GM19035 (cell line): ENCODE measurements at regions not wholly inside any gene's neighbourhood (a gene's known extent, or its start where the extent isn't known, plus 50 kb on each side); places are given as distances from the start of the nearest gene placed in this dataset.

ENCODE experiments used
- ATAC-seq: cut with Tn5 transposase; IDR thresholded peaks from one replicate; pipeline ENCODE4 v1.9.1; 2021; ENCODE audit not compliant: unreplicated experiment

DNA sequence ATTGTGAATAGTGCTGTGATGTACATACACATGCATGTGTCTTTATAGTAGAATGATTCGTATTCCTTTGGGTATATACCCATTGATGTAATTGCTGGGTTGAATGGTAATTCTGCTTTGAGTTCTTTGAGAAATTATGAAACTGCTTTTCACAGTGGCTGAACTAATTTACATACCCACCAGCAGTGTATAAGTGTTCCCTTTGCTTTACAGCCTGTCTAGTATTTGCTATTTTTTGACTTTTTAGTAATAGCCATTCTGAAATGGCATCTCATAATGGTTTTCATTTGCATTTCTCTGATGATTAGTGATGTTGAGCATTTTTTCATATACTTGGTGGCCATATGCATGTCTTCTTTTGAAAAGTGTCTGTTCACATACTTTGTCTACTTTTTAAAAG is 54.5 kb upstream of the FAM78B start:
- ATAC-seq: no peak

DNA sequence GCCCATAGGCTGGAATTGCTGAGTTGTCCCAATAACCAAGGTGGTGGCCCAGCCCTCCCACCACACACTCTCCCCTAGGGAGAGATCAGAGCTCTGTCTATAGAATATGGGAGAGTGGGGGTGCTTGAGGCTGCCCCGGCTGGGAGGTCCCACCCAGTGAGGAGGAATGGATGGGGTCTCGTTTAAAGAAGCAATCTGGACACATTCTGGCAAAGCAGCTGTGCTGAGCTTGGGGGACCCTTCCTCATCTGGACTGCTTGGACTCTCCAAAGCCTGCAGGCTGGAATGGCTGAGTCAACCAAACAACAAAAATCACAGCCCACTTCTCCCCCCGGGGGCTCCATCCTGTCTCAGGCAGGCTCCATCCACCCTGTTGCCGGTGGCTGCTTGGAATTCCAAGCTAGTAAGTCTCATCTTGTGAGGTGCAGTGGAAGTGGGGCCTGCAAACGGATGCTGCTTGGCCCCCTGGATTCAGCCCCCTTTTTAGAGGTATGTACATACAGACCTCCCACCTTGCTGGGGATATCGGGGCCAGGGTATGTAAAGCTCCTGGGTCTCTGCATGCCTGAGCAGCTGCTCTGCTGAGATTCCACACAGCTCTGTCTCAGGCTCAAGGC is 67.1 kb upstream of the FAM78B start:
- ATAC-seq: no peak

DNA sequence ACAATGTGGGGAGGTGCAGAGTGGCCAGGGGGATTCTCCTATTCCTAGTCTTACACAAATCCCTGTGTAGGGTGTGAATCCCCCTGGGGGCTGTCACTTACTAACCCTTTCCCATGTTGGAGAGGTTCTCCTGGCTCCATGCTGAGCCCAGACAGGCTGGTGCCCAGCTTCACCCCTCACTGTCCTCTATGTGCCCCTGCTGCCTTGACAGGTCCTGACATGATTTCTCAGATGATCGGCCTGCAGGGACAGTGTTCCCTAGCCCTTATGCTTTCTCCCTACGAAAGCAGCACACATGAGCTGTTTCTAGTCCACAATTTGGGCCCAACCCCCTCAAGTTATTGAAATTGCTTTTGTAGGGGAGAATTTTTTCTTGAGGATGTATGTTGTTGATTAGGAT is 68.9 kb upstream of the FAM78B start:
- ATAC-seq: no peak

DNA sequence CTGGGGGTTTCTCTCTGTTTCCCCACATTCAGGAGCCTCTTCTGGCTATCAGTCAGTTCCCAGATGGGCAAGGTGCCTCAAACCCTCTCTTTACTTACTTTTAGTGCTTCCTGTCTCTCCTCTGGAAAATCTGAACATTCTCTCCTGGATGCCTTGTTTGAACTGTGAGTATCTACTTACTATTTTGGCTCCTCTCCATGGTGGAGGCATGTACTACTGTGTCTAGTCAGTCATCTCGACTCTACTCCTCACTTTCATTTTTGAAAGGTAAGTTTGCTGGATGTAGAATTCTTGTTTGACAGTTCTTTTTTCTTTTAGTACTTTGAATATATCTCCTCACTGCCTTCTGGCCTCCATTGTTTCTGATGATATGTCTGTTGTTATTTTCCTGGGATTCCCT is 70.9 kb upstream of the FAM78B start:
- ATAC-seq: no peak

DNA sequence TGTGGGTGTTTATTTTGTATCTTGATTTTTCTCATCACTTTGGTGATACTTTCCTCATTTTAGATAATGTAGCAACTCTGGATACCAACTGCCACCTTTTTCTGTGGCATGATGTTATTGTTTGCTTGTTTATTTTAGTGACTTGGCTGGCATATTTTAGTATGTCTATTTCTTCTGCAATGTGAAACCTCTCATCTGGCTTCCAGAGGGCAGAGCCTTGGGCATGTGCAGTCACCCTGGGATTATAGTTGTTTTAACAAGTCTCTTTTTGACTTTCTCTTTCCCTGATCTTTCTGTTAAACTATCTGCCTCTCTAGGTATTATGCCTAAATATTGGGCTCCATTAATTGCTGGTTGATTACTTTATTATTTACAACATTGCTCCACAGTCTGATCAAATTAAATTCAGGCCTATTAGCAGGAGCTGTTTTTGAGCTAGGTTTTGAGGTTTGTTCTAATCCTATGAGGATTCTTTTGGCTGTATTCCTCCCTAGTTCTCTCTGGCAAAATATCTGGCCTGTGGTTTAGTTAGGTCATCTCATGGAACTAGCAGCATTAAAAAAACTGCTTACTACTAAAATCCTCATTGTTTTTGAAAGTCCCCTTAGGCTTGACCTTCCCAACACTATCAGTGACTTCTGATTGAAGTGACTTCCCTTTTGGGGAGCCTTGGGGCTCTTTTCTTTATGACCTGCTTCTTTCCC is 86.4 kb upstream of the FAM78B start:
- ATAC-seq: no peak

DNA sequence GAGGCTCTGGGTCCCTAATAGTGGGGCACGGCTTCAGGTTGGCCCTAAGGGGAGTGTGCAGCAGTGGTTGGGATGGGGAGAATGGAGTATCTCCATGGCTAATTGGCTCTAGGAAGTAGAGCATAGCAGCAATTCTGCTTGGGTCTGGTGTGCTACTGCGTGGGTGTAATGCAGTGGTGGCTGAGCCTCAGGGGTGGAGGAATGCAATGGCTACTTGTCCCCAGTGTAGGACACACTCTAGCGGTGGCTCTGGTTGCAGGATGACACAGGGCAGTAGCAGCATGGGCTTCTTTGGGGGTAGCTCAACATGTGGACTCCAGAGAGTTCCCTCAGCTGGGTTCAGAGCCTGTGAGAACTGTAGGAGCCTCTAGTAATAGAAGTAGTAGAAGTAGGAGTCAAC is 91.2 kb upstream of the FAM78B start:
- no peak for ATAC-seq

DNA sequence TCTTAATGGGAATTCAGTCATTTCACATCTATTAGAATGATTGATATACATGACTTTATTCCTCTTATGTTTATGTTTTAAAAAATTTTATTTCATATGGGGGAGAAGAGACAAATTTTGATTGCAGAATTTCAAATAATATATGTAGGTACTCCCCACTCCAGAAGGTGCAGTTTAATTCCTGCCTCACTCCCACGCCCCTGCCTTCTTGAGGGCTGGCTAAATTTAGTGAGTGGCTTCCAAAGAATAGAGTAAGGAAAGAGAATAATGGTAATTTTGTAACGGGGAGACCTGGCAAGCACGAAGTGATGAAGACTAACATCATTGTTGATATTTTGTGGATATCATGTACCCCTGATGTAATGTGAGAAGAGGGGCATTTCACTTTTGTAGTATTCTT is 94.7 kb upstream of the FAM78B start:
- no peak for ATAC-seq

DNA sequence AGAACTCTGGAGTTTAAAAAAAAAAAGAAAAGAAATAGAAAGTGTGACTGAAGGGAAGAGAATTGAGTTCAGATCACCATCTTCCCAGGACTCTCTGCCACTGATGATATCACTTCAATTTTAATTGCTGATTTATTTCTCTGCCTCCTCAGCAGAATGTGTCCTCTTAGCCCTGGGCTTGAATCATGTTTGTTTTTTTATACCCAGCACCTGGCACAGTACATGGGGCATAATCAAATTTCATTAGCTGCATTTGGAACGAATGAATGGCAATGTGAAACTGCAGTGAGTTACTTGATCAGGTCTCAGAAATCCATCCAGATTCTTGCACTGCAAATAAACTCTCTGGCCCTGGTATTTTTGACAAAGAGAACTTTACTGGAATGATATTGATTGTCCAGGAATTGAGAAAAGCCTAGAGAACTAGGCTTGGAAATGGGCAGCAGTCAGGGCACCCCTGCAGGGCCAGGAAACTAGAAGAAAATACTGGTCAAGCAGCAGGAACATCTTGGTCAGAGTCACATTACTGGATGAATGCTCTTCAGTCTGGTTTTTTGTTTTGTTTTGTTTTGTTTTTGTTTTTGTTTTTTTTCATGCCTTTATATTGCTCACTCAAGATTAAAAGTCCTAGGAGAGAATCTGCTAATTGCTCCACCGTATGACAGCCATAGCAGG is 103.8 kb upstream of the FAM78B start:
- ATAC-seq: no peak

DNA sequence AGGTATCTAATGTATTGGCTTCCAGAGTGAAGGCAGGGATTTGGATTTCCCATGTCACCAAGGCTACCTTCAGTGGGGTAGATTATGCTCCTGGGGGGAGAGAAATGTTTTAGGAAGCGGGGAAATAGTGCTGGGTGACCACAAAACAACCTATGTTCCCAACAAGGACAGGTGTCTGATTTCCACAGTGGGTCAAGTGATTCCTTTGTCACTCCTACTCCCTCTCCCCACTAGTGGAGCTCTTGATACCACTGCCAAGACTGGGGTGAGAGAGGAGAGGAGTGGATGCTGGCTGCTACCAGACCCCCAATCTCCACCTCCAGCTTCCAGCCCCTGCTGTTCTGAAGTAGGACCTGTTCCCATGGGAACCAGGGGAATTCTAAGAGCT is 104.3 kb upstream of the FAM78B start:
- no peak for ATAC-seq

DNA sequence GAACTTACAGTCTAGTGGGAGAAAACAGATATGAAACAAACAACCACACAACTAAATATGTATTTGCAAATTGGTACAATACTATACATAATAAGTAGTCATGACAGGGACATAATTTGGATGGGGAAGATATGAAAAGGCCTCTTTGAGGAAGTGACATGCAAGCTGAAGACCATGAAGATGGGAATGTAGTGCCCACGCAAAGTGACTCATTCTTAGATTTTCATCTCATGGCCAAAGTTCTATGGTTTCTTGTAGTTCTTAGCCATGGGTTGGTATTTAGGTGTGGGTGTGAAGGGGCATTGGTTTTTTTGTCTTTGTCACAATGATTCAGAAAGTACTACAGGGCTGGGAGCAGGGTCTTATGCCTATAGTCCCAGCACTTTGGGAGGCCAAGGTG is 105.4 kb upstream of the FAM78B start:
- peak; percentile 70 for ATAC-seq

DNA sequence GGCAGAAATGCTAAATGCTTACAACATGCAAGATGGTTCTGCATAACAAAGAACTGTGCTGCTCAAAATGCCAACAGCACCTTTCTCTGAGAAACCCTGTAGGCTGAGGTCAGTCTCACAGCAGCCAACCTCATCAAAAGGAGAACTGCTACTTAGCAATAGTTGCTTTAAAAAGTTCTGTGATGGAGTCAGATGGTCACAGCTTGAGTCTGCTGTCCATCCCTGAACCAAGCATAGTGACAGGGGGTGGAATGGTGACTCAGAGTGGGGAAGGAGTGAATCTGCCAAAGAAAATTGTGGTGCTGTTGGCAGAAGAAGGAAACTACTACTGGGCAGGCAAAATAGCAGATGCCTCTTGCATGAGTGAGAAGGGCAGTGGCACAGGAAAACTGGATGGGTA is 106.0 kb upstream of the FAM78B start:
- no peak for ATAC-seq

DNA sequence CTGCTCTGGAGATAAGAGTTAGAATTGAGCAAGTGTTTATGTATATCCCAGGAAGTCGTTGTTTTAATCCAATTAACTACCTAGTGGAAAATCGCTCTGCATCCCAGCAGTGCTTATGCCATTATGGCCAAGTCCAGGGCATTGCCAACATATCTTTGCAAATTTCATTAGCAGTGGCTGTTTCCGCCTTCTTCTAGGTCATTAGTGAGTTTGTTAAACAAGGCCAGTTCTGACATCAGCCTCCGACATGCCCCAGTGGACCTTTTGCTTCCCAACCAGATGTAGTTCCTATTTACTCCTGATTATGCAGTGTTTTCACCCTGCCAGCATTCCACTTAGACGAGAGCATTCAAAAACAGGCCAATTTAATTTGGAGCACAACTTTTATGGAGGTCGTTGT is 106.8 kb upstream of the FAM78B start:
- ATAC-seq: no peak

DNA sequence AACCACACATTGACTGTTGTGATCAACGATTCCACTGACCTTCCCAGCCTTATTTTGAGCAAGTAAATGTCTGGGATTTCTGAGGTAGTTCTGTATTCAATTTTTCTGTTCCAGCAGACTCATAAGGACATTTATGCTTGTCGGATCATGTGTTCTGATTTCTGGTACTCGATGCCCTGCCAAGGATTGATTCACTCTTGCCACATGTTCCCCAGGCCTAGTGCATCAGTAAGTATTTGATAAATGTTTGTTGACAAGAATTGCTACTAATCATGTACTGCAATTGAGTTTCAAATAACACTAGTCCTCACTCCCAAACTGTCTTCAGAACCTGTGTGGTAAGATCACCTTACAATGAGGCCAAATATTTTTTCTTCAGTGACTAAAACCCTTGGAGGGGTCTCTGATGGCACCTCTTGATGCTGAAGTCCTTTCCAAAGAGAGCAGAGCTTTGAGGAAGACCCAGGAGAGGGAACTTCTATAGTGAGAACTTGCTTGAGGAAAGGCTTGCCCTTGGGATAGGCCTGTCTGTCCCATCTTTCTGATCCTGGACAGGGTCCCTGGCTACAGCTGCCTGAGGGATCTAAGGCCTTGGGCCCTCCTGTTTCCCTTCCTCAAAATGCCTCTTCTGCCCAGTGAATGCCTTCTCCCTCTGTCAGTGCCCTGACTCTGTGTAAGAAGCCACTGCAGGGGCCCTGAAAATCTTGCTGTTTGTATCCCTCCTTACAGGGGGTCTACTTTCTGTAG is 115.8 kb upstream of the FAM78B start:
- ATAC-seq: no peak

DNA sequence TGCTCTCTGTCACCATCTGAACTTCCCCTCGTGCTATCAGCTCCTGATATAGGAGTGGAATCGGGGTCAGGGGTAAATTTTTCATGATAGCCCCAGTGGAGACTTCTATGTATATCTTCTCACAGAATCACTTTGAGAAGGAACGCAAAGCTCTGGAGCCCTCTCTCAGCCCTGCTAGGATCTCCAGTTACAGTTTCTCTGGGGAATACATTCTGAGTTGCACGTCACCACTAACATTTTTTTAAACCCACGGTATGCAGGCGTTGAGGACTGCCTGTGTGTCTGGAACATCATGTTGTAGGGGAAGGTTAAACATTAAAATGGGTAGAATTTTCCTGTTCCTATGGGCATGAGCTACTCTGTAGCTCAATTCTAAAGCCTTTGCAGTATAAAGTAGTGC is 116.4 kb upstream of the FAM78B start:
- no peak for ATAC-seq

DNA sequence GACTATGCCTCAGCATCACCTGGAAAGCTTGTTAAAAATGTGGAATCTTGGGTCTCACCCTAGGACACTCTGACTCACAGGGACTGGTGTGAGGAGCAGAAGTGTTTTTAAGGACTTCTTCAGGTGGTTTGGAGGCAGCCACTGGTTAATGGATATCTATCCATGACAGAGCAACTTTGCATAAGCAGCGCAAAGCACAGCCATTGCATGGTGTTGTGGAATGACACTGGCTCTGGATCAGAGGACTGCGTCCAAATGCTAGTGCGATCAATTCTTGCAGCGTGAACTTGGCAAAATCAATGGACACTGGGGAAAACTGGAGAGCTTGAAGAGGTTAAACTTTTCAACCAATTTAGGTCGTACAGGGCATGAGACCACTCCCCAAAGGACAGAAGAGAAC is 116.8 kb upstream of the FAM78B start:
- ATAC-seq: no peak

DNA sequence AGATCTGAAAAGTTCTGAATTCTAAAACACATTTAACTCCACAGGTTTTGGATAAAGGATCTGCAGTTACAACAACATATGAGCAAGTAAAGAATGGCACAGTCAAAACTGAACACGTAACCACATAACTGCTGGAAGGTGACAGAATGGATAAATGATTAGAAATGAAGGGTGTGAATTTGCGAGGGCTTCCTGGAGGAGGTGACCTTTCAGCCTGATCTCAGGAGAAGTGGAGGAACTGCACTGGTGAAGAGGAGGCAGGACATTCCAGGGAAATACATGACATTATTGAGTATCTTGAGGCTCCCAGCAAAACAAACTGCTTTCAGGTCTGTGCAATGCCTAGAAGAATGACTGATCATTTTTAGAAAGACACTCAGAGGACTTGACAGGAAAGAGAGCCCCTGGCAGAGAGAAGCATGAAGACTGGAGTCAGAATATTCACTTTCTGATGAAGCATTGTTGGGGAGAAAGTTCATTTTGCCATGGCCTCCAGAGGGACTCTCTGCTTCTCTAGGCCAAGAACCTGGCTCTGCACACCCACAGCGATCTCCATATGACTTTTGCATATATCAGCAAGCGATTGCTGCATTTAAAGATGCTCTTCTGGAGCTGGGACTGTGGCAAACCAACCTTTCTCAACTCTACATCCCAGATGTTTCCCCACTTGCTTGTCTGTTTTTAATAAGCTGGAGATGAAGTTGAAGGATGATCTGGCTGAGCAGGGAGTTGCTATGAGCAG is 122.7 kb upstream of the FAM78B start:
- ATAC-seq: no peak

DNA sequence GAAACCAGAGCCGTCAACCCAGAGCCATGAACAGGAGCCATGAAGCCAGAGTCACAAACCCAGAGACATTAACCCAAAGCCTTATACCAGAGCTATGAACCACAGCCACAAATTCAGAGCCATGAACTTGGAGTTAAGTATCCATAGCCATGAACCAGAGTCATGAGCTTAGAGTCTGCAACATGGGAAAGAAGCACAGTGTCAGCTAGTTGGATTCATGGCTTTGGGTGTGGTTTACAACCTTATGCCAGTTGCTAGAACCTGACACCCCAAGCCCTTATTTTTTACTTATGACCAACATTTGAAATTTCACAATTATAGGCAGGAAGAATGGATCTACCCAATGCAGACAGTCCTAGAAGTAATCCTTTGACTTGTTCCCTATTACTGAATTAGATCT is 128.9 kb upstream of the FAM78B start:
- ATAC-seq: no peak

DNA sequence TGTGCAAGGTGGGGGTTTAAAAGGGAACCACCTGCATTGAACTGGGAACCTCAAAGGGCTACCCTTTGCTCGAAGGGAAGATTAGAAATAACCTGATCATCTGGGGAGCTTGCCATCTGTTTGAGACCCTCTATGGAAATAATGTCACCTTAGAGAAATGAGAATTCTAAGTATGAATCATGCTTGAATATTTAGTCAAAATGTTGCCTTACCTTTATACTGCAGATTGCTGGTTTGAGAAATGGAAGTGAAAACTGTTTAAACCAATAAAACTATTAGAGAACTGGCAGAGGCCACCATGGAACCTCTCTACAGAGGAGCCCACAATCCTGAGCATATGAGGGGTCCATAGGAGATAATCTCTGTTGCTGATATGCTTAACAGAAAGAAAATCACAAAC is 131.2 kb upstream of the FAM78B start:
- peak; percentile 49 for ATAC-seq

DNA sequence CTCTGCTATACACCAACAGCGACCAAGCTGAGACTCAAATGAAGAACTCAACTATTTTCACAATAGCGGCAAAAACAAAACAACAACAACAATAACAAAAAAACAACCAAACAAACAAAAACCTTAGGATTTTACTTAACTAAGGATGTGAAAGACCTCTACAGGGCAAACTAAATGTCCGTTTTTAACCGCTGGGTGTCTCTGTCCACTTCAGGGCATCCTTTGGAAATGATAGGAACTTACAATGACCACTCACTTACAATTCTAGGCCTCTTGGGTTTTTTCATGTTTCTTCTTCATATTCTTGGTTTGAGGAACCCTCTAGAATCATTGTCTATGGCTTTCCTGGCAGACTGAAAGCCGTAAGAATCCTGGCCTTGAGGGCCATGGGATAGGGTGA is 134.0 kb upstream of the FAM78B start:
- no peak for ATAC-seq

DNA sequence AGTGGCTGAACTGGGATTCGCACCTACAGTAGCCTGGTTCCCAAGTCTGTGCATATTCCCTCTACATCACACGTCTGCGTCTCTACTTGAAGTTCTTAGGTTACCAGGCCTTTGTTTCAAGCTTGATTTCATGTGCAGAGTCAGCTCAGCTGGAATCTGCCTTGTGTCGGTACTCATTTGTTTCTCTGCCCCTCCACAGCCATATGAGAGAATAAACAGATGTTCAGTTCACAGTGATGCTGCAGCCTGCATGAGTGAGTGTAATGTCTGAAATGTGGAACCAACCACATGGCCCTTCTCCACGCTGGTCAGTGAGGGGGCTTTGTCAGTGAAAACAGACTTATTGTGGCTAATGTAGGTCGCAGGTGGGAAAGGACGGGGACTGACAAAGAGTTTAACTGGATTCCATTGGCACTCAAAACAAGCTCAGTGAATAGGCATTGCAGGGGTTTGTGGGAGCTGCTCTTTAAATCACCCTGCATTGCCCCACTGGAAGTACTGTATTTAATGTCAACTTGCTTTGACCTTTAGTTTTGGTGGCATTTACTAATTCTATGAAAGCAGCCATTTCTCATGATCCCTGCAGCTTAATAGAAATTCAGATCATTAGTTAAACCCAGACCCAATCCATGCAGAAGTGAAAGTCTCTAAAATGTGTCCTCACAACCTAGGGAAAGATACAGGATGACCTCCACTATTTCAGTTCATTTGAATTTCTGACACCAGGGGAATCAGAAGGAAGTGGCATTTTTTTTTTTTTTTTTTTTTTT is 136.4 kb upstream of the FAM78B start:
- ATAC-seq: no peak
